ENCODE measurements at regions not wholly inside any gene's neighbourhood (a gene's known extent, or its start where the extent isn't known, plus 50 kb on each side); places are given as distances from the start of the nearest gene placed in this dataset.

GRCh38 chr21:29462479-29462878 lies 163.8 kb downstream of the BACH1 start:
- no peak for TF ChIP-seq FOXM1 (IDR thresholded peaks at IDR 0.05; ENCODE audit: borderline replicate concordance, low read depth)
- TF ChIP-seq TAF1 (IDR thresholded peaks at IDR 0.05; ENCODE audit: low read depth) = no peak
- no peak for TF ChIP-seq RAD21 (IDR thresholded peaks at IDR 0.05; ENCODE audit: low read depth)
- no peak for TF ChIP-seq CREB1 (IDR thresholded peaks at IDR 0.05; ENCODE audit: low read depth)
- TF ChIP-seq USF1 (IDR thresholded peaks at IDR 0.05) = no peak
- TF ChIP-seq YY1 (IDR thresholded peaks at IDR 0.05; ENCODE audit: low read depth) = no peak
- TF ChIP-seq TEAD4 (IDR thresholded peaks at IDR 0.05) = no peak
- TF ChIP-seq EGR1 (IDR thresholded peaks at IDR 0.05) = no peak
- TF ChIP-seq, protein P1, sequence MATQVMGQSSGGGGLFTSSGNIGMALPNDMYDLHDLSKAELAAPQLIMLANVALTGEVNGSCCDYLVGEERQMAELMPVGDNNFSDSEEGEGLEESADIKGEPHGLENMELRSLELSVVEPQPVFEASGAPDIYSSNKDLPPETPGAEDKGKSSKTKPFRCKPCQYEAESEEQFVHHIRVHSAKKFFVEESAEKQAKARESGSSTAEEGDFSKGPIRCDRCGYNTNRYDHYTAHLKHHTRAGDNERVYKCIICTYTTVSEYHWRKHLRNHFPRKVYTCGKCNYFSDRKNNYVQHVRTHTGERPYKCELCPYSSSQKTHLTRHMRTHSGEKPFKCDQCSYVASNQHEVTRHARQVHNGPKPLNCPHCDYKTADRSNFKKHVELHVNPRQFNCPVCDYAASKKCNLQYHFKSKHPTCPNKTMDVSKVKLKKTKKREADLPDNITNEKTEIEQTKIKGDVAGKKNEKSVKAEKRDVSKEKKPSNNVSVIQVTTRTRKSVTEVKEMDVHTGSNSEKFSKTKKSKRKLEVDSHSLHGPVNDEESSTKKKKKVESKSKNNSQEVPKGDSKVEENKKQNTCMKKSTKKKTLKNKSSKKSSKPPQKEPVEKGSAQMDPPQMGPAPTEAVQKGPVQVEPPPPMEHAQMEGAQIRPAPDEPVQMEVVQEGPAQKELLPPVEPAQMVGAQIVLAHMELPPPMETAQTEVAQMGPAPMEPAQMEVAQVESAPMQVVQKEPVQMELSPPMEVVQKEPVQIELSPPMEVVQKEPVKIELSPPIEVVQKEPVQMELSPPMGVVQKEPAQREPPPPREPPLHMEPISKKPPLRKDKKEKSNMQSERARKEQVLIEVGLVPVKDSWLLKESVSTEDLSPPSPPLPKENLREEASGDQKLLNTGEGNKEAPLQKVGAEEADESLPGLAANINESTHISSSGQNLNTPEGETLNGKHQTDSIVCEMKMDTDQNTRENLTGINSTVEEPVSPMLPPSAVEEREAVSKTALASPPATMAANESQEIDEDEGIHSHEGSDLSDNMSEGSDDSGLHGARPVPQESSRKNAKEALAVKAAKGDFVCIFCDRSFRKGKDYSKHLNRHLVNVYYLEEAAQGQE (IDR thresholded peaks at IDR 0.05; ENCODE audit: low read depth) = no peak
- no peak for TF ChIP-seq MAX (IDR thresholded peaks at IDR 0.05)
- TF ChIP-seq CEBPB (IDR thresholded peaks at IDR 0.05) = no peak
